A673 (cell line): ENCODE measurements at regions not wholly inside any gene's neighbourhood (a gene's known extent, or its start where the extent isn't known, plus 50 kb on each side); places are given as distances from the start of the nearest gene placed in this dataset.
"Not testable (repeated sequence)": the region's sequence is repeated elsewhere in the genome, so short reads cannot be mapped to it uniquely, and the experiment has no call there.

ENCODE experiments used
- BruUV-seq: library from RNA; stranded (reverse); fragments of 400-500 nt; replicated peaks from 2 replicates; lab custom pipeline; 2021; lab: Mats Ljungman, UMichigan
- CTCF ChIA-PET: fragments of 300-600 bp; sonication (Branson Sonifier 250); formaldehyde crosslinking; loops from one replicate; lab custom pipeline; 2022; ENCODE audit warnings: antibody characterized with exemption; lab: Charles Lee
- POLR2A ChIA-PET: fragments of 300-600 bp; sonication (Branson Sonifier 250); formaldehyde crosslinking; loops from one replicate; lab custom pipeline; 2022; ENCODE audit warnings: antibody characterized with exemption; ENCODE audit not compliant: low non-redundant PET; lab: Charles Lee
- DNase-seq: peaks from one replicate; pipeline ENCODE4 v3.0.0-alpha.2; 2015; ENCODE audit warnings: low spot score
- H3K27ac ChIP-seq: fragments of 200-600 bp; sonication (generic); 2 replicates; pipeline ENCODE4 v1.5.1; 2016; ENCODE audit warnings: mixed run types, low read depth, mild to moderate bottlenecking, mixed read lengths, antibody characterized with exemption, low read length; ENCODE audit not compliant: poor library complexity, severe bottlenecking
- H3K27me3 ChIP-seq: fragments of 200-600 bp; sonication (generic); replicated peaks from 2 replicates; pipeline ENCODE4 v1.6.1; 2017; ENCODE audit warnings: mixed run types, low read depth, mild to moderate bottlenecking, mixed read lengths, antibody characterized with exemption, low read length; ENCODE audit not compliant: insufficient read depth, poor library complexity
- H3K36me3 ChIP-seq: fragments of 200-600 bp; sonication (generic); 2 replicates; pipeline ENCODE4 v1.6.1; 2016; ENCODE audit warnings: mixed run types, mild to moderate bottlenecking, mixed read lengths, antibody characterized with exemption, low read length; ENCODE audit not compliant: insufficient read depth, poor library complexity, severe bottlenecking
- H3K4me1 ChIP-seq: fragments of 200-600 bp; sonication (generic); 2 replicates; pipeline ENCODE4 v1.6.1; 2017; ENCODE audit warnings: mixed run types, mild to moderate bottlenecking, mixed read lengths, antibody characterized with exemption, low read length; ENCODE audit not compliant: insufficient read depth, poor library complexity, severe bottlenecking
- H3K4me3 ChIP-seq: fragments of 200-600 bp; sonication (generic); 2 replicates; pipeline ENCODE4 v1.5.1; 2016; ENCODE audit warnings: low read depth, mixed run types, mild to moderate bottlenecking, mixed read lengths, low read length; ENCODE audit not compliant: poor library complexity, severe bottlenecking
- H3K9me3 ChIP-seq: fragments of 200-600 bp; sonication (generic); 2 replicates; pipeline ENCODE4 v1.6.1; 2016; ENCODE audit warnings: mixed run types, low read depth, mild to moderate bottlenecking, mixed read lengths, antibody characterized with exemption, low read length; ENCODE audit not compliant: poor library complexity, severe bottlenecking
- EZH2 ChIP-seq: fragments of 200-600 bp; sonication (generic); IDR thresholded peaks from 2 replicates; pipeline ENCODE4 v1.6.1; 2017; ENCODE audit warnings: borderline replicate concordance, low read depth, mild to moderate bottlenecking, mixed read lengths, antibody characterized with exemption, low read length; ENCODE audit not compliant: poor library complexity, severe bottlenecking
- intact Hi-C: fragments of 100-400 bp; cut with micrococcal nuclease; formaldehyde crosslinking; loops from one replicate; pipeline ENCODE4 v1.10.0; 2022; ENCODE audit not compliant: unreplicated experiment
- TF ChIP-seq, protein P1 (sequence below): fragments of 300-800, 200-600 bp; sonication (generic); conservative IDR thresholded peaks from 2 replicates; pipeline ENCODE4 v1.5.1; 2017; ENCODE audit warnings: low read depth, mild to moderate bottlenecking, antibody characterized with exemption, low read length, moderate library complexity, mixed read lengths

DNA sequence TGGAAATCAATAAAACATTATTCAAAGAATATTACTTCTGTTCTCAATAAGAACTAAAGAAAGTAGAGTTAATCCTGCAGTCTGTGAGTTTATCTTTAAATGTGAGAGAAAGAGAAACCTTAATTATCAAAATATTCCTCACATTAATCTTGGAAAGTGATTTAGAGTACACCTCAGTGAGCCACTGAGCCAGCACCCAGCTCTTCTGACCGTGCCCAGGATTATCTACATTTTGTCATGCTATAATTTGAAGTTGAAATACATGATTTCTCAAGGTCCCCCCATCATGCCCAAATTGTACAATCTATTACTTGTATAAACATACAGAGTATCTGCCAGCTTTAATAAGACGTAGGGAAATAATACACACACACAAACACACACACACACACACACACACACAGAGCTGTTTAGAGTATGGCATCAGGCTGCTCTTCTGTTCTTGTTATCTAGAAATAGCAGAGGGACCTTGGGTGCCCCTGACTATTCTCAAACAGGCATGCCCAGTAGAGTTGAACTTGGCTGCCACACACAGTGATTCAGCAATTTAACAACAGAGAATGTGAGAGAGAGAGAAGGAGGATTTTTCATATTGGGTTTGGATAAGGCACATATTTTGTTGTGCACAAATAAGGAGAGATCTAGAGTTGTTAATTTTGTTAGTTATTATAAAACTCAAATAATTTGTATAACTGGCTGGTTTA is 74.4 kb downstream of the P2RY1 start:
- BruUV-seq = no TSS peak
- TF ChIP-seq, protein P1, sequence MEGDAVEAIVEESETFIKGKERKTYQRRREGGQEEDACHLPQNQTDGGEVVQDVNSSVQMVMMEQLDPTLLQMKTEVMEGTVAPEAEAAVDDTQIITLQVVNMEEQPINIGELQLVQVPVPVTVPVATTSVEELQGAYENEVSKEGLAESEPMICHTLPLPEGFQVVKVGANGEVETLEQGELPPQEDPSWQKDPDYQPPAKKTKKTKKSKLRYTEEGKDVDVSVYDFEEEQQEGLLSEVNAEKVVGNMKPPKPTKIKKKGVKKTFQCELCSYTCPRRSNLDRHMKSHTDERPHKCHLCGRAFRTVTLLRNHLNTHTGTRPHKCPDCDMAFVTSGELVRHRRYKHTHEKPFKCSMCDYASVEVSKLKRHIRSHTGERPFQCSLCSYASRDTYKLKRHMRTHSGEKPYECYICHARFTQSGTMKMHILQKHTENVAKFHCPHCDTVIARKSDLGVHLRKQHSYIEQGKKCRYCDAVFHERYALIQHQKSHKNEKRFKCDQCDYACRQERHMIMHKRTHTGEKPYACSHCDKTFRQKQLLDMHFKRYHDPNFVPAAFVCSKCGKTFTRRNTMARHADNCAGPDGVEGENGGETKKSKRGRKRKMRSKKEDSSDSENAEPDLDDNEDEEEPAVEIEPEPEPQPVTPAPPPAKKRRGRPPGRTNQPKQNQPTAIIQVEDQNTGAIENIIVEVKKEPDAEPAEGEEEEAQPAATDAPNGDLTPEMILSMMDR = no peak
- no peak for TF ChIP-seq EZH2
- POLR2A ChIA-PET = no interaction called here
- DNase-seq = peak; percentile 19
- Histone ChIP-seq H3K4me3 (no peak overlapping the region), H3K4me1 (peaks cover 10% of the 10 kb centered on the region), H3K36me3 (no peaks in the 10 kb centered on the region), H3K27ac (no peak overlapping the region), H3K27me3 (no peaks in the 10 kb centered on the region), H3K9me3 (no peaks in the 10 kb centered on the region)
- intact Hi-C loops = no loop called here
- CTCF ChIA-PET = no interaction called here

DNA sequence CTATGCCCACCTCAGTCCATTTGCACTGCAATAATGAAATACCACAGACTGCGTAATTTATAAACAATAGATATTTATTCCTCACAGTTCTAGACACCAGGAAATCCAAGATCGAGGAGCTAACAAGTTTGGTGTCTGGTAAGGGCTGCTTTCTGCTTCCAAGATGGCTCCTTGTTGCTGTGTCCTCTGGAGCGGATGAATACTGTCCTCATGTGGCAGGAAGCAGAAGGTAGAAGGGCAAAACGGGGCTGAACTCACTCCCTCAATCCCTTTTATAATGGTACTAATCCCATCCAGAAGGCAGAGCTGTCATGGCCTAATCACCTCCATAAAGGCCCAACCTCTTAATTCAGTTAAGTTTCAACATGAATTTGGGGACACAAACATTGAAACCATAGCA is 75.3 kb downstream of the P2RY1 start:
- Histone ChIP-seq H3K27ac (no peak overlapping the region), H3K4me3 (no peak overlapping the region), H3K4me1 (peaks cover 10% of the 10 kb centered on the region), H3K9me3 (no peaks in the 10 kb centered on the region), H3K36me3 (no peaks in the 10 kb centered on the region), H3K27me3 (no peaks in the 10 kb centered on the region)
- DNase-seq = peak; percentile 35
- CTCF ChIA-PET = interaction anchor here (0.8 kb wide), 1 partner anchor 22 kb away, joined by 5 read pairs; no protein-coding TSS in a partner anchor
- TF ChIP-seq EZH2 = no peak
- TF ChIP-seq, protein P1 = peak; percentile 29; the same call in 1 of the 2 replicates
- POLR2A ChIA-PET = interaction anchor here (0.6 kb wide), 1 partner anchor 182 kb away, joined by 4 read pairs; no protein-coding TSS in a partner anchor
- intact Hi-C loops = no loop called here
- BruUV-seq = no TSS peak

DNA sequence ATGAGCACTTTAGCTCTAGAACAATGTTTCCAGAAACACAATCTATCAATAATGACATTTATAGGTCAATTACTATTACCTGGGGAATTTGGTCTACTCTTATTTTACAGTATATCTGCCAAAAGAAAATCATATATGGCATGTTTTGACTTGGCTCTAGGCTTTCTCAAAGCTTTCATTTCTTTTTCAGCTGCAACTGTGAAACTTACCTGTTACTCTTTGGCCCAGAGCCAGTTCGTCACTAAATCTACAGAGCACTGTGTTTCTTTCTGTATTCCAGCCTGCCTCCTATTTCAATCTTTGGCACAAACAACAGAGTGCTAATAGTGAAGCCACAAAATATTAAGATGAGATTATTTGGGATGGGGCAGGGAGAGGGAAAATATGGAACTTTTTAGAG is 76.0 kb downstream of the P2RY1 start:
- POLR2A ChIA-PET = no interaction called here
- no peak overlapping the region for H3K4me3 ChIP-seq
- no peaks in the 10 kb centered on the region for H3K36me3 ChIP-seq
- no peak overlapping the region for H3K27ac ChIP-seq
- H3K27me3 ChIP-seq = no peaks in the 10 kb centered on the region
- H3K9me3 ChIP-seq = no peaks in the 10 kb centered on the region
- TF ChIP-seq, protein P1 = no peak
- TF ChIP-seq EZH2 = no peak
- no TSS peak for BruUV-seq
- H3K4me1 ChIP-seq = peaks cover 10% of the 10 kb centered on the region
- DNase-seq = no peak
- CTCF ChIA-PET = interaction anchor here (0.8 kb wide), 1 partner anchor 21 kb away, joined by 5 read pairs; no protein-coding TSS in a partner anchor
- intact Hi-C loops = no loop called here

DNA sequence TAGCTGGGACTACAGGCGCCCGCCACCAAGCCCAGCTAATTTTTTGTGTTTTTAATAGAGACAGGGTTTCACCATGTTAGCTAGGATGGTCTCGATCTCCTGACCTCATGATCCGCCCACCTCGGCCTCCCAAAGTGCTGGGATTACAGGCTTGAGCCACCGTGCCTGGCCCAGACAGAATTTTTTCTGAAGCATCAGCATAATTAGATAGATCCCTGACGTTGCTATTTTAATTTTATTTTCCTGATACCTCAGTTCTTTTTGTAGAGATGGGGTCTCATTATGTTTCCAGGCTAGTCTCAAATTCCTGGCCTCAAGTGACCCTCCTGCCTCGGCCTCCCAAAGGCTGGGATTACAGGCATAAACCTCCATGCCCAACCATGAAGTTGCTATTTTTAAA is 79.8 kb downstream of the P2RY1 start:
- POLR2A ChIA-PET, DNase-seq, H3K27ac ChIP-seq, CTCF ChIA-PET, BruUV-seq, intact Hi-C loops, H3K27me3 ChIP-seq, H3K4me1 ChIP-seq, H3K9me3 ChIP-seq, H3K4me3 ChIP-seq, H3K36me3 ChIP-seq: not testable (repeated sequence)
